HG02981 (cell line): ENCODE measurements at regions not wholly inside any gene's neighbourhood (a gene's known extent, or its start where the extent isn't known, plus 50 kb on each side); places are given as distances from the start of the nearest gene placed in this dataset.
"Not testable (repeated sequence)": the region's sequence is repeated elsewhere in the genome, so short reads cannot be mapped to it uniquely, and the experiment has no call there.

Experiments
- ATAC-seq: cut with Tn5 transposase; IDR thresholded peaks from one replicate; pipeline ENCODE4 v1.9.1; 2021; ENCODE audit warnings: mild to moderate bottlenecking, moderate library complexity; ENCODE audit not compliant: unreplicated experiment

GRCh38 chr1:60619581-60619980 lies 462.8 kb upstream of the NFIA start:
- ATAC-seq = no peak

DNA sequence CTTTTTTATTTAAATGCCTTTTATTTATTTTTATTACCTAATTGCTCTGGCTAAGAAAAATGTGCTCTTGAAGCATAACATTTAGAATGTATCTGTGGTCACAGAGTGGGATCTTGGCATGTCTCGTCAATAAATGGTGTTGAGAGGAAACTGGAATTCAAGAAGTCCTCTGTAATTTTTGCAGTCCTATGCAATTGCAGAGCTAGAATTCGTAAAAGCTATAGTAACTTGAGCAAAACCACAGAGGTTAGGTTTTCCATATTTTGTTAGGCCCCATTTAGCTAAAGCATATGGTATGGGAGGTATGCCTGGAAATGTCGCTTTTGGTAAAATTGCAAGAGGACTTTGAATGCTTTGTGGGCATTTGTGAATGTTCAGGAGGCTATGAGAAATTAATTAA lies 466.7 kb upstream of the NFIA start:
- ATAC-seq = no peak

DNA sequence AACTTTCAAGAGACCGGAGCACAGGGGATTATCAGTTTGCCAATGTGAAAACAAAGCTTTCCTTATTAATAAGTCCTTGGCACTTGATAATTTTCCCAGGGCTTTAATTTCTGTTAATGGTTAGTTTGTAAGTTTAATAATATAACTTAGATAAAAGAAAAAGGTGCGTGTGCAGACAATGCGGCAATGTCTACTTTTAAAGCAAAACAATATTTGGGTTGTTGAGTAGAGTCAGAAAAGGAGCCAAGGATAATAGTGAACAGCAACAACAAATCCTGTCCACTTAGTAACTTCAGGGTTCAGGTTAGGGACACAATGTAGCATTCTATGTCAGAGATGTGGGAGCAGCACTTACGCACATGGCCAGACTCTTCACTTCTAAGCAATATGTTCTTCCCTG lies 469.6 kb upstream of the NFIA start:
- no peak for ATAC-seq

DNA sequence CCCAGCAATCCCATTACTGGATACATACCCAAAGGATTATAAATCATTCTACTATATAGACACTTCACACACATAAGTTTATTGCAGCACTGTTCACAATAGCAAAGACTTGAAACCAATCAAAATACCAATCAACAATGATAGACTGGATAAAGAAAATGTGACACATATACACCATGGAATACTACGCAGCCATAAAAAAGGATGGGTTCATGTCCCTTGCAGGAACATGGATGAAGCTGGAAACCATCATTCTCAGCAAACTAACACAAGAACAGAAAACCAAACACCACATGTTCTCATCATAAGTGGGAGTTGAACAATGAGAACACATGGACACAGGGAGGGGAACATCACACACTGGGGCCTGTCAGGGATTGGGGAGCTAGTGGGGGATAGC lies 475.4 kb upstream of the NFIA start:
- ATAC-seq = not testable (repeated sequence)

- ATAC-seq = no peak
These were observed 481.8 kb upstream of the NFIA start for GRCh38 chr1:60600532-60600931.

DNA sequence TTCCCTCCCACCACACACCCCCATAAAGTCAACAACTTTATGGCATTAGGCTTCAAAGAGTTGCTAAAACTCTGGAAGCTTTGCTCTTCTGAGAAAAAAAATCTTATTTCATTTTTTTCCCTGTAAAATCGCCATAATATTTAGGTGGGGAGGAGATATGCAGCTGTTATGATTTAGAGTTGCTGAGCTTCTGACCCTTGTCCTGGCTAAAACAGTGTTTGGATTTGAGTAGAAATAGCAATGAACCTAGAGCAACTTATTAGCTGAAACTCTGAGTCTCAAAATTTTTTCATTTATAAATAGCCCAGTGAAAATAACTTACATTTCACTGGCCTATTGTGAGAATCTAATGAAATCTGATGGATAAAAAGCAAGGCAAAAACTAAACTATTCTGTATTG lies 482.8 kb upstream of the NFIA start:
- no peak for ATAC-seq

- ATAC-seq = no peak
These were observed 484.1 kb upstream of the NFIA start for GRCh38 chr1:60598041-60598910.

DNA sequence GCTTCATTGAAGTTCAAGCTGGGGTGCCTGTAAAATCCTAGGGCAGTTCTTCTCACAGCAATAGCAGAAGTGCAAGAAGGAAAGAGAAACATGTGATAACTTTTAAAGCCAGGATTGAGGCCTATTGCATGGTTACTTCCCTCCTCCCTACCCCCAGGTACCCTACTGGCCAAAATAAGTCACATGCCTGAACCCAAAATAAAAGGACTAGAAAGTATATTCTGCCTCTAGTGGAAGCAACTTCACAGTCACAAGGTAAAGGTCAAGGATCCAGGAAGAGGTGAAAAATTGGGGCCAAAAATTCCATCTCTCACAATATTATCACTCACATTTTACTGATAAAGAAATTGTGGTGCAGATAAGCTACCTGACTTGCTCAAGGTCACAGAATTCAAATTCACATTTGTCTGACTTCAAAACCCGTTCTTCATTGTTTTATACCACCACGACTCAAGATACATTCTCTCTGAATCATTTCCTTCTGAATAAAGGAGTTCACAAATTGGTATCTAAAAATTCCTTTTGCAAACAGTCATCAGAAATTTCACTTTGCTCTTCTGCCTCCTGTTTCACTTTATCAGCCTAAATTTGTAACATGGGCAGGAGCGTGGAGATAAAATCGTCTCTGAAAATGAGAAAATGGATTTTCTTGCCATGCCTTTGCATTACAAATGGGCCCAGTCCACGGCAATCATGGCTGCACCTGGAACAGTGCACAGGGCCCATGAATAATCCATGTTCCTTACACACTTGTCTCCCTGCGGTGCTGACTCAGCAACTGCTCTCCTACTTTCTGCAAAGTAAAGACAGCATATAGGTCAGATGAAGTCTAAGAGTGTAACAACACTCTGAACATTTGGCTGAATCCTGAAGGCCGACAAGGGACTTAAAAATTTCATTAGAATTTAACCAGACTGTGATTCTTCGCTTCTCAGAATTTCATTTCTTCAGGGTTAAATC lies 485.3 kb upstream of the NFIA start:
- ATAC-seq = no peak

- no peak for ATAC-seq
These were observed 490.8 kb upstream of the NFIA start for GRCh38 chr1:60591583-60591982.

DNA sequence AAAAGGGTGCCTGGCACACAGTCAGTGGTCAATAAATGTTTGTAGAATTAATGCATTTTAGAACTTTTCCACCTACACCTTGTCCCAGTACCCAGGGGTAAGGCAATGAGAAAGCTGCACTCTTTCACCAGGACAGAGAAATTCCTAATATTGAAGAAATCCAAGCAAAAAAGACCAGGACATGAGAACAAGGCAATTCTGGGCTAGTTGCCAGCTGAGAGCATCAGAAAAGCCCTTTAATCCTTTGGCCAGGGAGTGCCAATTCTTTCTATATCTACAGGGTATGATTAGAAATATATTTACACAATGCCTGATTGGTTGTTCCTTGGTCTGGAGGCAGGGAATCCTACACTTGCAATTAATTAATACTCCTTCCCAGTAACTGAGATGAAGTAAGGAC lies 492.4 kb upstream of the NFIA start:
- no peak for ATAC-seq

DNA sequence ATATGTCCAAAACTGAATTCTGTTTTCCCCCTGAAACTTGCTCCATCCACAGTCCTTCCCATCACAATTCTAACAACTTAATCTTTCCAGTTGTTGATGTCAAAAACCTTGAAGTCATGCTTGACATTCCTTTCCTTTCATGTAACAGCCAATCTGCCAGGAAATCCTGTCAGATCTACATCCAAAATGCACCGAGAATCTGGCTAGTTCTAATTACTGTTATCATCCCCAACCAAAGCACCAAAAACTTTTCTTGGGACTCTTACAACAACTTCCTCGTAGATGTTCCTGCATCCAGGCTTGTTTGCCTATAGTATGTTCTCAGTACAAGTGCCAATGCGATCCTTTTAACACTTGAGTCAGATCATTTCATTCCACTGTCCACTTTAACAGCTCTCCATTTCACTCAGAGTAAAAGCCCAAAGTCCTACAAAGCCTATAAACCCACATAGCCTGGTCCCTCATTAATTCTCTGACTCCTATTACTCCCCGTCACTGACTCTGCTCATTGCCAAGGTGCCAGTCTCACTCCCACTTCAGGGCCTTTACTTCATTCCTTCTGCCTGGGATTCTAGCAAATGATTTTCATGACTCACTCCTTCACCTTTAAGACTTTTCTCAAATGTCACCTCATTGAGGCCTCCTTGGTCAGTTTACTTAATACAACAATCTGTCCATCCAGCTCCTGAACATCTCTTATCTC lies 493.2 kb upstream of the NFIA start:
- ATAC-seq = no peak

DNA sequence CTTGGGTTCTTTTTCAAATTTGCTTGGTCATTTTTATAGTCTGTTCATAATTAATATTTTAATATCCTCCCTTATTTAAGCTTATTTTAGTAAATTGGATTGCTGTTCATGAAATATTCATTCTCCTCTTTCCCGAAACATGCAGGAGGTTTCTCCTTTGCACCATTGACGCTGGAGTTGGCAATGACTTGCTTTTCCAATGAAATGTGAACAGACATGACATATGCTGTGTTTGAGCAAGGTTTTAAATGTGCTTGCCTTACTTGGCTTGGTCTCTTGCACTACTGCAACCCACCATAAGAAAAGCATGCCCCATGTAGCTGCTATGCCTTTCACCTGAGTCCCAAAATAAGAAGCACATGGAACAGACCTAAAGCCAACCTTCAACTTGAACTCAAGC lies 498.0 kb upstream of the NFIA start:
- no peak for ATAC-seq

DNA sequence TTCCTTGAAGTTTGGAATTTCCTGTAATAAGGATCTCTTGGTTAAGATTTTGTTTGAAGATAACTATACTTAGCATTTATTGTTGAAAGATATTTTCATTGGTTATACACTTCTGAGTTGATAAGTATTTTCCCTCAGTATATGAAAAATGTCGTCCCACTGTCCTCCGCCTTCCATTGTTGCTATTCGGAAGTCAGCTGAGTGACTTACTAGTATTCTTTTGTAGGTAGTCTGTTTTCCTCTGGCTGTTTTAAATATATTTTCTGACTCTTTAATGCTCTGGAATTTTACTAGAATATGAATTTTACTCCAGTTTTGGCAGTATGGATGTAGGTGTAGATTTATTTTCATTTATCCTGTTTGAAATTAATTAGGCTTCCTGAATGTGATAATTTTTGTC lies 498.7 kb upstream of the NFIA start:
- ATAC-seq = no peak

- no peak for ATAC-seq
These were observed 500.7 kb upstream of the NFIA start for GRCh38 chr1:60581455-60582220.

GRCh38 chr1:60577029-60577428 lies 503.5 kb upstream of the C1orf87 start:
- no peak for ATAC-seq

GRCh38 chr1:60575326-60575977 lies 501.9 kb upstream of the C1orf87 start:
- ATAC-seq = no peak

GRCh38 chr1:60573726-60574409 lies 500.3 kb upstream of the C1orf87 start:
- ATAC-seq = no peak

DNA sequence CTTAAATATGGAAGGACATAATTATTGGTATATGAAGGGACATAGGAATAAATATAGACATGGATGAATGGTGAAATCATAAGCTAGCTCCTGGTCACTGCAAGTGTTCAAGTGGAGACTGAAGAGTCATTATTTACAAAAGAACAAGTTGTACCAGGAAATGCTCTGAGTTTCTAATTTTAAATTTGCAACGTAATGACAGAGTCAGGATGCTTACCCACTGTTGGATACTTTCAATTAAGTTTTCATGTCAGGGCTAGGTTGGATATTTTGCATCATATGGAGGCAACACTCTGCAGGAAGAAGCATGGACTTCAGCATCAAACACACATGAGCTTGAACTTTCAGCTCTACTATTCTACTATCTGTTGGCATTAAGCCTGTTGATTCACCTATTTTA lies 499.6 kb upstream of the C1orf87 start:
- no peak for ATAC-seq

- ATAC-seq = no peak
These were observed 498.8 kb upstream of the C1orf87 start for GRCh38 chr1:60572378-60572777.
